GM21381 (cell line): ENCODE measurements at regions not wholly inside any gene's neighbourhood (a gene's known extent, or its start where the extent isn't known, plus 50 kb on each side); places are given as distances from the start of the nearest gene placed in this dataset.
"Not testable (repeated sequence)": the region's sequence is repeated elsewhere in the genome, so short reads cannot be mapped to it uniquely, and the experiment has no call there.

Experiments used
- ATAC-seq: cut with Tn5 transposase; IDR thresholded peaks from one replicate; pipeline ENCODE4 v1.9.1; 2021; ENCODE audit warnings: mild to moderate bottlenecking, moderate library complexity; ENCODE audit not compliant: unreplicated experiment

- no peak for ATAC-seq
Measured at GRCh38 chr18:39464006-39464405, 1898.4 kb upstream of the CELF4 start.

GRCh38 chr18:39462436-39462835, 1896.8 kb upstream of the CELF4 start:
- ATAC-seq = no peak

GRCh38 chr18:39460136-39460535, 1894.5 kb upstream of the CELF4 start:
- ATAC-seq = no peak

- ATAC-seq = no peak
Measured at GRCh38 chr18:39455285-39455684, 1889.7 kb upstream of the CELF4 start.

- no peak for ATAC-seq
Measured at GRCh38 chr18:39454866-39455265, 1889.3 kb upstream of the CELF4 start.

- no peak for ATAC-seq
Measured at GRCh38 chr18:39453882-39454281, 1888.3 kb upstream of the CELF4 start.

GRCh38 chr18:39453356-39453755, 1887.8 kb upstream of the CELF4 start:
- no peak for ATAC-seq

- ATAC-seq = no peak
Measured at GRCh38 chr18:39450958-39451357, 1885.4 kb upstream of the CELF4 start.

- ATAC-seq = no peak
Measured at GRCh38 chr18:39449566-39449965, 1884.0 kb upstream of the CELF4 start.

- ATAC-seq = no peak
Measured at GRCh38 chr18:39448942-39449341, 1883.3 kb upstream of the CELF4 start.

- not testable (repeated sequence) for ATAC-seq
Measured at GRCh38 chr18:39444957-39445356, 1879.4 kb upstream of the CELF4 start.

- ATAC-seq = no peak
Measured at GRCh38 chr18:39441648-39442047, 1876.0 kb upstream of the CELF4 start.

- no peak for ATAC-seq
Measured at GRCh38 chr18:39435996-39436395, 1870.4 kb upstream of the CELF4 start.

GRCh38 chr18:39435209-39435608, 1869.6 kb upstream of the CELF4 start:
- no peak for ATAC-seq

GRCh38 chr18:39434223-39434920, 1868.8 kb upstream of the CELF4 start:
- ATAC-seq = no peak

GRCh38 chr18:39425172-39425850, 1859.7 kb upstream of the CELF4 start:
- no peak for ATAC-seq

GRCh38 chr18:39424261-39424660, 1858.7 kb upstream of the CELF4 start:
- no peak for ATAC-seq

GRCh38 chr18:39421276-39421675, 1855.7 kb upstream of the CELF4 start:
- ATAC-seq = no peak

GRCh38 chr18:39419315-39419714, 1853.7 kb upstream of the CELF4 start:
- ATAC-seq = no peak

- ATAC-seq = no peak
Measured at GRCh38 chr18:39415471-39415870, 1849.9 kb upstream of the CELF4 start.

- no peak for ATAC-seq
Measured at GRCh38 chr18:39414009-39414700, 1848.6 kb upstream of the CELF4 start.

- ATAC-seq = no peak
Measured at GRCh38 chr18:39406941-39407340, 1841.3 kb upstream of the CELF4 start.
